ENCODE measurements at regions not wholly inside any gene's neighbourhood (a gene's known extent, or its start where the extent isn't known, plus 50 kb on each side); places are given as distances from the start of the nearest gene placed in this dataset.
"Not testable (repeated sequence)": the region's sequence is repeated elsewhere in the genome, so short reads cannot be mapped to it uniquely, and the experiment has no call there.

GRCh38 chr2:90355546-90355945 lies 1664.1 kb downstream of the RPIA start:
- ATAC-seq; H3K79me2 ChIP-seq (ENCODE audit: control insufficient read depth, insufficient read depth, low read length); H3K27ac ChIP-seq (ENCODE audit: control insufficient read depth, insufficient read depth); H3K27me3 ChIP-seq (replicated peaks in 1 of 2; ENCODE audit: control insufficient read depth in 2 of 2, insufficient read depth in 2 of 2, low read length in 1 of 2); RAD21 ChIA-PET (ENCODE audit: unreplicated experiment); H3K9me3 ChIP-seq (replicated peaks; ENCODE audit: control insufficient read depth, insufficient read depth, low read length); SMC1A ChIA-PET (ENCODE audit: uncharacterized antibody, unreplicated experiment); CTCF ChIA-PET; FAIRE-seq; H3K36me3 ChIP-seq (ENCODE audit: control insufficient read depth in 2 of 2, insufficient read depth in 2 of 2, low read length in 1 of 2); H3K9ac ChIP-seq (ENCODE audit: control insufficient read depth, insufficient read depth, low read length); intact Hi-C loops (cut with micrococcal nuclease; ENCODE audit: unreplicated experiment); POLR2A ChIA-PET; H3K4me3 ChIP-seq; H3K4me2 ChIP-seq (ENCODE audit: control insufficient read depth, insufficient read depth); H2AFZ ChIP-seq (ENCODE audit: control insufficient read depth, low read depth, low read length); in situ Hi-C loops (cut with MboI); H3K4me1 ChIP-seq (ENCODE audit: control insufficient read depth, insufficient read depth, low read length); H4K20me1 ChIP-seq (ENCODE audit: control insufficient read depth, insufficient read depth); DNase-seq (ENCODE audit: low read depth, low spot score); BruUV-seq (replicated peaks): not testable (repeated sequence)
- 35% methylated on average over 7 of the region's 9 CpGs for WGBS (ENCODE audit: insufficient coverage, insufficient replicate concordance, low lambda C conversion rate, missing lambda C conversion rate)

- BruUV-seq (replicated peaks); intact Hi-C loops (cut with micrococcal nuclease; ENCODE audit: unreplicated experiment); H3K4me3 ChIP-seq; H3K9me3 ChIP-seq (replicated peaks; ENCODE audit: control insufficient read depth, insufficient read depth, low read length); H3K4me1 ChIP-seq (ENCODE audit: control insufficient read depth, insufficient read depth, low read length); POLR2A ChIA-PET; RAD21 ChIA-PET (ENCODE audit: unreplicated experiment); H3K79me2 ChIP-seq (ENCODE audit: control insufficient read depth, insufficient read depth, low read length); H4K20me1 ChIP-seq (ENCODE audit: control insufficient read depth, insufficient read depth); DNase-seq (ENCODE audit: low read depth, low spot score); SMC1A ChIA-PET (ENCODE audit: uncharacterized antibody, unreplicated experiment); CTCF ChIA-PET; H3K9ac ChIP-seq (ENCODE audit: control insufficient read depth, insufficient read depth, low read length); FAIRE-seq; H3K27me3 ChIP-seq (replicated peaks in 1 of 2; ENCODE audit: control insufficient read depth in 2 of 2, insufficient read depth in 2 of 2, low read length in 1 of 2); H2AFZ ChIP-seq (ENCODE audit: control insufficient read depth, low read depth, low read length); ATAC-seq; H3K27ac ChIP-seq (ENCODE audit: control insufficient read depth, insufficient read depth); H3K4me2 ChIP-seq (ENCODE audit: control insufficient read depth, insufficient read depth); H3K36me3 ChIP-seq (ENCODE audit: control insufficient read depth in 2 of 2, insufficient read depth in 2 of 2, low read length in 1 of 2); in situ Hi-C loops (cut with MboI): not testable (repeated sequence)
- WGBS (ENCODE audit: insufficient coverage, insufficient replicate concordance, low lambda C conversion rate, missing lambda C conversion rate): 30% methylated on average over 7 of the region's 15 CpGs
Observed at GRCh38 chr2:90359344-90359743, 1667.9 kb downstream of the RPIA start.

- FAIRE-seq; DNase-seq (ENCODE audit: low read depth, low spot score); in situ Hi-C loops (cut with MboI): not testable (repeated sequence)
Observed at GRCh38 chr2:90359887-90360730, 1668.6 kb downstream of the RPIA start.

GRCh38 chr2:90360731-90361035 lies 1669.2 kb downstream of the RPIA start:
- H3K4me2 ChIP-seq (ENCODE audit: control insufficient read depth, insufficient read depth); ATAC-seq; DNase-seq (ENCODE audit: low read depth, low spot score); CTCF ChIA-PET; H3K9me3 ChIP-seq (replicated peaks; ENCODE audit: control insufficient read depth, insufficient read depth, low read length); H3K9ac ChIP-seq (ENCODE audit: control insufficient read depth, insufficient read depth, low read length); FAIRE-seq; POLR2A ChIA-PET; H3K27me3 ChIP-seq (replicated peaks in 1 of 2; ENCODE audit: control insufficient read depth in 2 of 2, insufficient read depth in 2 of 2, low read length in 1 of 2); H3K4me1 ChIP-seq (ENCODE audit: control insufficient read depth, insufficient read depth, low read length); SMC1A ChIA-PET (ENCODE audit: uncharacterized antibody, unreplicated experiment); H4K20me1 ChIP-seq (ENCODE audit: control insufficient read depth, insufficient read depth); H3K36me3 ChIP-seq (ENCODE audit: control insufficient read depth in 2 of 2, insufficient read depth in 2 of 2, low read length in 1 of 2); RAD21 ChIA-PET (ENCODE audit: unreplicated experiment); H3K4me3 ChIP-seq; BruUV-seq (replicated peaks); H3K79me2 ChIP-seq (ENCODE audit: control insufficient read depth, insufficient read depth, low read length); in situ Hi-C loops (cut with MboI); intact Hi-C loops (cut with micrococcal nuclease; ENCODE audit: unreplicated experiment); H3K27ac ChIP-seq (ENCODE audit: control insufficient read depth, insufficient read depth); H2AFZ ChIP-seq (ENCODE audit: control insufficient read depth, low read depth, low read length): not testable (repeated sequence)
- WGBS (ENCODE audit: insufficient coverage, insufficient replicate concordance, low lambda C conversion rate, missing lambda C conversion rate): 58% methylated on average over 19 of the region's 30 CpGs

More at GRCh38 chr2:90359887-90360730, 1668.6 kb downstream of the RPIA start:
- H3K79me2 ChIP-seq (ENCODE audit: control insufficient read depth, insufficient read depth, low read length); ATAC-seq; H3K9ac ChIP-seq (ENCODE audit: control insufficient read depth, insufficient read depth, low read length); POLR2A ChIA-PET; intact Hi-C loops (cut with micrococcal nuclease; ENCODE audit: unreplicated experiment); H3K9me3 ChIP-seq (replicated peaks; ENCODE audit: control insufficient read depth, insufficient read depth, low read length); CTCF ChIA-PET; H3K36me3 ChIP-seq (ENCODE audit: control insufficient read depth in 2 of 2, insufficient read depth in 2 of 2, low read length in 1 of 2); SMC1A ChIA-PET (ENCODE audit: uncharacterized antibody, unreplicated experiment); H3K27me3 ChIP-seq (replicated peaks in 1 of 2; ENCODE audit: control insufficient read depth in 2 of 2, insufficient read depth in 2 of 2, low read length in 1 of 2); BruUV-seq (replicated peaks); H3K4me1 ChIP-seq (ENCODE audit: control insufficient read depth, insufficient read depth, low read length); RAD21 ChIA-PET (ENCODE audit: unreplicated experiment); H3K4me3 ChIP-seq; H3K27ac ChIP-seq (ENCODE audit: control insufficient read depth, insufficient read depth); H2AFZ ChIP-seq (ENCODE audit: control insufficient read depth, low read depth, low read length); H3K4me2 ChIP-seq (ENCODE audit: control insufficient read depth, insufficient read depth); H4K20me1 ChIP-seq (ENCODE audit: control insufficient read depth, insufficient read depth): not testable (repeated sequence)
- 77% methylated on average over 17 of the region's 93 CpGs for WGBS (ENCODE audit: insufficient coverage, insufficient replicate concordance, low lambda C conversion rate, missing lambda C conversion rate)

All from GM12878 (cell line).